ENCODE measurements at regions not wholly inside any gene's neighbourhood (a gene's known extent, or its start where the extent isn't known, plus 50 kb on each side); places are given as distances from the start of the nearest gene placed in this dataset.

- no peak for TF ChIP-seq CTCF (IDR thresholded peaks at IDR 0.05; ENCODE audit: low read depth, low read length)
- no peak for TF ChIP-seq POLR2A (IDR thresholded peaks at IDR 0.05; ENCODE audit: extremely low read depth, insufficient read length)
- no peak for TF ChIP-seq MAX (IDR thresholded peaks at IDR 0.05; ENCODE audit: low read depth, low read length)
- no peak for TF ChIP-seq MYC (IDR thresholded peaks at IDR 0.05; ENCODE audit: low read depth, low read length)
Observed at GRCh38 chr1:17890056-17890814, 135.1 kb downstream of the ACTL8 start.
